Inflammatory macrophage treated with lipopolysaccharide for 4 hours (primary cell): ENCODE measurements at regions not wholly inside any gene's neighbourhood (a gene's known extent, or its start where the extent isn't known, plus 50 kb on each side); places are given as distances from the start of the nearest gene placed in this dataset.

Source experiments
- DNase-seq: peaks from one replicate; pipeline ENCODE4 v3.0.0-alpha.2; 2020

DNA sequence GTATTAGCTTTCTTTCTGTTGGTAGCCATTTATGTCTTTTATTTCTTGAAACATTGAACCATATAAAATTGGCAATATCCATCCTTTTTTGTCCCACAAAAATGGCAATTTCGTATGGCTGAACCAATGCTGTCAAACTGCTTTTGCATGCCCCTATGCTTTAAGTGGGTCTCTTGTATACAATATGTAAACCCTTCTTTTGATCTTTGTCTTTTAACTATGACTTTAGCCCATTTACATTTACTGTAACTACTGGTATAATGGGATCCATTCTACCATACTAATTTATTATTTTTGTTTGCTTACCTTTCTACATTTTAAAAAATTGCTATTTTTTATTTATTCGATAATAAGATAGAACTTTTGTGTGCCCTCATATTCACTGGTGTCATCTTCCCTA lies 93.4 kb downstream of the TENT4A start:
- DNase-seq, result no peak

DNA sequence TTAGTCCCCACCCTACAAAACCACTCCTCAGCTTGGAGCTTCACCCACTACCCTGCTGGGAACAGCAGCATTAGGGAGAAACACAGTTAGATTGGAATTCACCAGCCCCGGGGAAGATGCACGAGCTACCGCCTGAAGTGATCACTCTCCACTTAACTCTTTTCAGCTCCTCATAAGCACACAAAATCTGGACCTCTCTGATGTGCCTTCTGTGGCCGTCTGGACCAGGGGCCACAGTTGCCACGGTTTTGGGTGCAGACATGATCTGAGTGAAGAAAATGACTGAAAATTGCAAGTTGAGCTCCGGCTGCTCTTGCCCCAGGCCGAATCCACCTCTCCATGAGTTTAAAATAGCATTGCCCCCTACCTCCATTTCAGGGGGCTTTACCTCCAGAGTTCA lies 95.2 kb downstream of the TENT4A start:
- no peak for DNase-seq

DNA sequence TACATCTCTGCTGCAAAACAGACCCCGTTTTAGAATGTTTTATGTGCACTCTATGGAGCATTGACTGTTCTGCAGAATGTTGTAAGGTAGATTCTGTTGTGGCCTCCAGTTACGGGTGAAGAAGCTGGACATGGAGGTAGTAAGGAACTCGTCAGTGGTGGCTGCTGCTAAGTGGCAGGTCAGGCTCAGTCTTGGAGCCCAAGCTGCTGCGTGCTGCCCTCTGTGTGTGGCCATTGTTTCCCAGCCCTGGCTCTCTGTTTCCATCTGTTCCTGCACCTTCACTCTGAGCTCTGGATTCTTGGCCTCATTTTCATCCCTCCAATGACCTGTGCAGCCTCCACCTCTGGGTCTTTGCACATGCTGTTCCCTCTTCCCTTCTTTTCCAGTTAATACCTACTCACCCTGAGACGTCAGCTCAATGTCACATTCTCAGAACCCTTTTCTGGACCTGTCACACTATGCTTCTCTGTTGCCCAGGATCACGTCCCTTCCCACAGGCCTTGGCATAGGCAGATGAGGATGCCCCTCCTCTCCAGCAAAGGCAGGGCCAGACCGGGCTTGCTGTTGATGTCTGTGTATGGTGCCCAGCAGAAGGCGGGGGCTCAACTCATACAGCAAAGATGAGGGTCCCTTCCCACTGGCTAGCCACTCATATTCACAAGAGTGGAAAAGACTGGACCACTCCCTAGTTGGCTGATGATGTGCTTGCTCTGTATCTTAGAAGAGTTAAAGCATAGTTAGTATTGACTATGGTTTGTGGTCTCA lies 97.6 kb downstream of the TENT4A start:
- no peak for DNase-seq

DNA sequence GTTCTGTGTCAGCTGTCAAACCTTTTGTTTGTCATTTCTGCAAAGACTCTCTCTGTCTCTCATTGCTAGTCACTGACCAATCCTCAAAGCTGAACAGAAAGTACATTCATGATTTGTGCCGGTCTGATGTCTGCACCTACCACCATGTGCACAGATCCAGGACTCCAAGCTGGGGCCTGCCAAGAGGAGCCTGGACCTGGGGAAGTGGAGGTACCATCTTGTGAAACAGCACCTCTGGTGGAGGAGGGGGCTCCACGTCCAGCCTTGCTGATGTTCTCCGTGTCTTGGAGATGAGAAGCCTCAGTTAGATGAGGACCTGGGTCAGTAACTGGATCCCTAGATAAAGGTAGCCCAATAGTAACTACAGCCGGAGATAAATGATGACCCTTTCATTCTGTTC lies 98.9 kb downstream of the TENT4A start:
- no peak for DNase-seq

DNA sequence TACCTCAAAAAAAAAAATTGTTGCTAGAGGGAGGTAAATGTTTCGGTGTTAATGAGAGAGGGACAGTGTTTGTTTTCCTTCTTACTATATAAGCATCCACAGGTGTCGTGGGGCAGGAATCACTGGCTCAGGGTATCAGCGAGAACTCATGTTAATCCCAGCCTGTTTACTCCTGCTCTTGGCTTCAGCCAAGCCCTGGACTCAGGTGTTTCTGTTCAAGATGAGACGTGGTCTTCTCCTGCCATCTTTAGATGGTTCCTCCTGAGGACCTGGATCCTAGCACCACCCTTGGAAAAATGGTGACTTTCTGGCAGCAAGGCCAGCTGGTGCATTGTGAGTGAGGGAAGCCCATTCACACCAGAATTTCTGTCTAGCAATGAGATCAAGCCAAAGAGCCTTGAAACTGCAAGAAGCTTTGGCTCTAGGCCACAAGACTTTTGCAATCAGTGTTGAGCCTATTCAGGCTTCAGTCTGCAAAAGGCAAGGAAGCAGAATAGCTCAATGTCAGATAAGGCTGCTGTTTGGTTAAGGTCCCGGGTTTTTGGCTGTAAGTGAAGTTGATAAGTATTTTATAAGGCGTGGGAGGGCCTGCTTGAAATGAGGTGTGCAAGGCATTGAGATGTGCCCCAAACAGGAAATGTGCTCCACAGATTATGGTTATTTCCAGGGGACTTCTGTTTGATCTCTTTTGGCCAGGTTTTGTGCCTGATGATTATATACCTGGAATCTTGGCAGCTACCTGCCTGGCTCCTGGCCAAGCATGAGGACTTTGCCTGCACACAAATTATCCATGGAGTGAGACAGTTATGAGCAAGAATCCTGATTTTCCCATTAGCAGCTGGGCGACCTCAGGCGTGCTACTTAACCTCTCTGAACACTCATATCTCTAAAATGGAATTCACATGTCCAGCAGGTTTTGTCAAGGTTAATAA lies 99.8 kb downstream of the TENT4A start:
- no peak for DNase-seq

DNA sequence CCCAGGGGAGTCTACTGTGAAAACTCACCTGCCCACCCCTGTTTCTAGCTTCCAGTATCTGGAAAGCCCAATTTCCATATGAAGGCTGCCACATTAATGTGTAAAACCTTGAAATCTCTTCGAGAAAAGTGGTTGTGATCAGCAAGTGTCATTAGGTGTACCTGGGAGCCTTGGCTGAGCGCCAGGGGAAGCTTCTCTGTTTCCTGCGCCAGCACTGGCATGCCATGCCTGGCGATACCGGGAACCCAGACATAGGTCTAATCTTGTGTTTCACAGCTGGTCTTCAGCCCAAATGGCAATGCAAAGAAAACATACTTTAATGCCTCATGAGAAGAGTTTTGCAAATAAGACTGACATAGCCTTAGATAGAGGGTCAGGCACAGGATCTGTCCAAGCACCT lies 101.6 kb downstream of the TENT4A start:
- no peak for DNase-seq

DNA sequence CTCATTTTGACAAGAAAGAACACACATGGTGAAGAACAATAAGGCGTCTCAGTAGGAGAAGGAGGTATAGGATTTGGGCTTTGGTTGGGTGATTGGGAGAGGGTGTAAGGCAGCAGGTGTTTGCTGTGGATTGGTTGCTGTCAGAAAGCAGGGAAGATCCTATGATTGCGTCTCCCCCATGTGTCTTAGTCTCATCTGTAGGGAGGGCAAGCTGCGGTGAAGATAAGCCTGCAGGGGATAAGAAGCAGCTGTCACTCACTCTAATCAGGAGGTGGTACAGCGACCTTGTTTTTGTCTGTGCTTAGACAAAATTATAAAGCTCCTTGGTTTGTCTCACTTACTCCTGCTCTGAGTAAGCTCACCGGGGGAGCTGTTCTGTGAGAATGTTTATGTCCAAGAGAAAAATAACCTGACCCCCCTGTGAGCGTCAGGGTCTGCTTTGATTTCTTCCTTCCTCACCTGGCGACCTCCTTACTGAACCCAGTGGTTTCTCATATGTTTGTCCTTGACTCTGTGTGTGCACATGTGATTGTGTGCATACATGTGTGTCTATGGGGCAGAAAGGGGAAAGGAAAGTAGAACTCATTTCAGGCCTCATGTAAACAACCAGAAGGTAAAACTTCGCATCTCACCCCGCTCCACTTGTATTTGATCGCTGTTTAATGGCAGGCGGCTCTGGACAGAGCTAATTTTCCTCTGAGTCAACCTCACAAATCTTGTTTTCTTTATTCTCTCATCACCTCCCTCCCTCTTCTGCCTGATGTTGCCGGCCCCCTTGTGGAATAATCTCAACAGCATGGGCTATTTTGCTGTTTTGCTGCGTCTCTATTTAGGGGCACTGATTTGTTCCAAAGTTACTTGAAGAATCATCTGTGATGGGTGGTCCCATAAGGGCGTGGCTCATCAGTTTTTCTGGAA lies 105.6 kb downstream of the TENT4A start:
- DNase-seq, result no peak

DNA sequence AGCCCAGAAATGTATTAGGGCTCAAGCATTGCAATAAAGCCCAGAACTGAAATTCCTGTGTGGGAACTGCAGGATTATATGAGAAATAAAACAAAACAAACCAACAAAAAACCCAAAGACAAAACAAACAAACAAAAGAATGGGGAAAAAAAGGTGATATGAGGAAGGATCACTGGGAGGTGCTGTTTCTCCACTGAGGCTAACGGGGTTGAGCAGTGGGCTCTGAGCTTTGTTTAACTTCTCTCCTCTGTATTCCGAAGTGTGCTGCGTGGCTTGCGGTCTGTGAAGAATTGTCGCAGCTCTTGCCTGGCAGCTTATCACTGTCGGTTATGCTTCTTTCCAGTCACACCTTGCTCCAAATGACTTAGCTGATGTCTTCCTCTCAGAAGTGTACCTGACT lies 106.3 kb downstream of the TENT4A start:
- no peak for DNase-seq

DNA sequence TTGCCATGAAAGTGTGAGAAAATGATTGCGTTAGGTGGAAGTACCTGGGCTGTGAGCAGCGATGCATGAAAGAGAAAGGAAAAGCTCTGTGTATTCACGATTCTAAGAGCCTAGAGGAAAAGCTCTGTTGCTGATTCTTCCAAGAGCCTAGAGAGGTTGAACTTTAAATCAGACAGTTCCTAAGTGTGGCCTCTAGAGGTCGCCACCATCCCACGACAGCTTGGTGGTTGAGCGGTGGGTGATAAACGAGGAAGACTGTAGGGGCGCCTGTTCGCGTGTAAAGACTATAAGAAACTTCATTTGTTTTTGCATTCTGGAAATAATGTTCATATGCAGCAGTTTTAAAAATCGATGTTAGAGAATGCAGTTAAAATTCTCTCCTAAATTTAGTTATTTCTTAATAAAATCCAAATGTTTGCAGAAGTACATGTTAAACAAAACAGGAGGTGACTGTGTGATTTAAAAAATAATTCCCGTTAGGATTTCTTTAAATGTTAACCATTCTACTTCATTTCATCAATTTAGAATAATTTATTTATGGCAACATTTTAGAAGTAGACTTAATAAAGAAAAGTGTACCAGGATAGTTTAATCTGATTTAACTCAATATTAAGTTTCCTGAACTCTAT lies 107.7 kb downstream of the TENT4A start:
- peak; percentile 32 for DNase-seq

DNA sequence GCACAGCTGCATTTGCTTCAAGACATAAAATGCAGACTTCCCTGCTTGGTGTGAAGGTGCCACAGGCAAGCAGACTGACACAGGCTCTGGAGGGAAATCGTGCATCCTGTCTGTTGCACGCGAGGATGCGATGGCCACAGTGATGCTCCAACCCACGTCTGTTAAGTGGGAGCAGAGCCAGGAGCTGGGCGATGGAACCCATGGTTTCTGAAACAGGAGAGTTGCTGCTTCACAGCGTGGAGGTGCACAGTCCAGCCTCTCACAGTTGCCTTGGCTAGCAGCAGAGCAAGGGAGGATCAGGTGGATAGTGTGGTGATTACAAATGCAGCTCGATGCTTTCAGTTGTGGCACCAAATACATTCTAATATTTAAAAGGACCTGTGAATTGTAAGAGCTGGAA lies 108.8 kb downstream of the TENT4A start:
- no peak for DNase-seq

DNA sequence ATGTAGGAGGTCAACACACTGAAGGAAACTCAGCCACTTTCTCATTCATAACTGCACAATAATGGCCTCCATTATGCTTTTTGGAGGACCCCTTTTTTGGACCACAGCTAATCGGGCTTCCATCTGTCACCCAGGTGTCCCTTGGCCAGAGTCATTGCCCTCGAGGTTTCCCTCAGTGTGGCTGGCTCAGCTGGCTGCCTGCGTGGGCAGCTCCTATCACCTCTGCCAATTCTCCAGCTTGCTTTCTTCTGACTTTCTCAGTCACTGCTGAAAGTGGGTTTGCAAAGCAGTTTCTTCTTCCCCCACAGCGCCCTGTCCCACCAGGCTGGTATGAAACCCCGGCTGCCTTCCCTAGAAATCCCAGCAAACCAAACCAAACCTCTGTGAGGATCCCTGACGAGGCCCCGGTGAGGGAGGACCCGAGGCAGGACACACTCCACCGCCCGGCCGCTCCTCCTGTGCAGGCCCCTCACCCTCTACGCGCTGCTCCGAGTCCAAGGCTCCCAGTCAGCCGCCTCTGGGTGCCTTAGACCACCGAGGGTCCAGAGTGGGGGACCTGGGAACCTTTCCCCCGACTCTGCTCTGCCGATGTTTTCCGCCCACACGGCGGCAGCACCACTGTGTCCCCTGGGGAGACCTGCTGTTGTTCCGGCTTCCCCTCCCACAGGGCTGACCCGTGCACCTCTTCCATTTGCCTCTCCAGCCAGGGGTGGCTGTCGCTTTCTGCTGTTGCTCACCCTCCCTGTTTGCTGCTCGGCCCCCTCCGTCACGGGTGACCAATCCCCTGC lies 109.5 kb downstream of the TENT4A start:
- DNase-seq, result no peak

DNA sequence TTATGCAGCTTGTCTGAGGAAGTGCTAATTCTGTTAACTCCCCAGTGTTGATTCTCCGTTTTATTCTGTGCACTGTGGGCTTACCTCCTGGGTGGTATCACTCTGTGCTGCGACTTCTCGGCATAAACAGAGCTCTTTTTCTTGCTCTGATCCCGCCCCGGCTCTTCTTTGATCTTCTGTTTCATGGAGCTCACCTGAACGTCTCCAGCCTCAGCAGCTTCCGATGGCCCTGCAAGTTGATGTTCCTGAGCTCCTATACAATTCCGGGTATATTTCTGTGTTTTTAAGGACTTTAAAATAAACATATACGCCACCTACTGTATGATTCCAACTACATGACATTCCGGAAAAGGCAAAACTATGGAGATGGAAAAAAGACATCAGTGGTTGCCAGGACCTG lies 110.8 kb downstream of the TENT4A start:
- DNase-seq, result no peak

DNA sequence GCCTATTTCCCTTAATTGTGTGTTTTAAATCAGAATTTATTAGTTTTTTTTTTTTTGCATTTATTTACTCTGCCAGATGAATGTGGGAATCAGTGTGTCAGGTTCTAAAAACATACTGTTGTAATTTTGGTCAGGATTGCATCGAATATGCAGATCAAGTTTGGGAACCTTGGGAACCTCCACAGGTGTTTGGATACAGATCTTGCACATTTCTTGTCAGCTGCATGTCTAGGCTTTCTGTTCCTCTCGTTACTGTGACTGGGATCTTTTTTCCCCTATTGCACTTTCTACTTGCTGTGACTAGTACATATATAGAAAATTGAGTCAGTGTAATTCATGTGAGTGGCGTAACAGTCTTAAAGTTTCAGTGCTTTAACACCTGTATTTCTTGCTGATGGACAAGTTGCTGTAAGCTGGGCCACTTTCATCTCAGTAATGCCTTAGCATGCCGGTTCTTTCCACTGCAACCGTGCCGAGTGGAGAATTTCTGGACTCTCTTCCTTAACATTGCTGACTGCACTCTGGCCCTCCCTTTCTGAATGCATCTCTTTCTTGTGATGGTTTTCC lies 112.5 kb downstream of the TENT4A start:
- no peak for DNase-seq

DNA sequence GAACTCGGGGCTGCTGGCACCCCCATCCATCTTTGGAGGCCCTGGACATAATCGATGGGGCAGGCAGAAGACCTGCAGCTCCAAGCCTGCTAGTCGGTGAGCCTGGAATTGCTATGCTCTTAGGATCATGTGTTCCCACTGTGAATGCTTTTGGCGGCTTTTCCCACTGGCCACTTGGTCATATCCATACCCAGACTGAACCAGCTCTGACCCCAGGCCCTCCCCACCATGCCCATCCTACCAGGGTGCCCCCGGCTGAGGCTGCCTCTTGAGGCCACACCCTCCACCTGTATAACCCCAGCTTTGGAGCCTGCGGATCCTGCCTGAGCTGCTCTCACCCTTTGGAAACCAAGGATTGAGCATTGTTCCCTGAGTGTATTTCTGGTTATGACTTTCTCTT lies 113.5 kb downstream of the TENT4A start:
- DNase-seq, result no peak

DNA sequence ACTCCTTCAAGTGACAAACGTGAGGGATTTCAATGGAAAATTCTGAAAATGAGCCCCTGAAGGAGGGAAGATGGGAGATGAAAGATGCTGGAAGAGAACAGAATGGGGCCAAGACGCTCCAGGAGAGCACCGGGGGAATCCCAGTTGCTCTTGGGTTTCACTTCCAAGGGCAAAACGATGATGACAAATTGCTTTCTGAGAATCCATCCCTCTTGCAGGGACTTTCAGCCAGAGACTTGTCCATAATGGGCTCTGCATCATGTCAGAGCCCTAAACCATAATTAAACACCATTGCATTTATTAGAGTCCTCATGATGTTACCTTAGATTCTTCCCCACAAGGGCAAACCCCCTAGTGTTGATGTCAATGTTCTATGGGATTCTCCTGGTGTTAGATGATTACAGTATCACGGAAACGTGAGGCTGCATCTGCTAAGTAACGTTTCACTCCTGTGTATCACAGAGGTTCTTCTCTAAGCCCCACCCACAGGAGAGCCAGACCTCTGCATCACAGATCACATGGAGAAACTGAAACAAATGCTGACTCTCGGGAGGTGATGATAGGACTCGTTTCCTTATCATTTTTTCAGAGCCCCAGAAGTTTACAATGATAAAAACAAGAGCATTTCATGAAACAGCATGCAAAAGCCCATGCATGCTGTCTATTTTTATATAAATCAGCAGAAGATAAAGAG lies 114.4 kb downstream of the TENT4A start:
- peak; percentile 85 for DNase-seq

DNA sequence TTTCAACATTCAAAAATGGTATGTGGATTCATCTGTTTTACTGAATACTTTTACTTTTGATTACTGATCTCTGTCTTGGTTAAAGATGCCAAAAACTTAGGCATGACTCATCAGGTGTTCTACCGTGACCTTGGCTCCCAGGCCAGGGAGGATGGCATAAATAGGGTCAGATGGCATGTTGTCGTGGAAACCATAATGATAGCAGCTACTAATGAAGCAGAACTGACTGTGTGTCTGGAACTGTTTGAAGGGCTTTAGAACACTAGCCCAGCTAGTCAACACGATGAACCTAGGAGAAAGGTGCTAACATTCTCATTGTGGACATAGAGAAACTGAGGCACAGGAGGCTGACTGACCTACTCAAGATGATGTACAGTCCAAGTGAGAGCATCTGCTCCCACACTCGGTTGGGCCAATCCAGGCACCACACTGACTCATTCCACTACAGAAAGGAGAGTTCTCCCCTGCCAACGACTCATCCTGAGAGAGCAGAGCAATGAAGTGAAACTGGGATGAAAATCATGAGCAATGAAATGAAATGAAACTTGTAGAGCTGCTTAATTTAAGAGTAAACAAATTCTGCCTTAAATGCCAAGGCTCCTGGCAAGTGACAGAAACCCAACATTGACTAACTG lies 116.0 kb downstream of the TENT4A start:
- peak; percentile 80 for DNase-seq

DNA sequence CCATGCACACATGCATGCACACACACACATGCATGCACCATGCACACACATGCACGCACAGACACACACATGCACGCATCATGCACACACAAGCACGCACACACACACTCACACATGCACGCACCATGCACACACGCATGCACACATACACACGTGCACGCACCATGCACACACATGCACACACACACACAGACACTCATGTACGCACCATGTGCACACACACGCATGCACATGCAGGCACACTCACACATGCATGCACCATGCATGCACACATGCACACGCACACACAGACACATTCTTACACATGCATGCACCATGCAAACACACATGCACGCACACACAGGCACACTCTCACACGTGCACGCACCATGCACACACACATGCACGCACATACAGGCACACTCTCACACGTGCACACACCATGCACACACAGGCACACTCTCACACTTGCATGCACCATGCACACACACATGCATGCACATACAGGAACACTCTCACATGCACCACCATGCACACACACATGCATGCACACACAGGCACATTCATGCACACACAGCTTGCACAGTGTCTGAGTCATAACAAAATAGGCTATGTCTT lies 117.5 kb downstream of the TENT4A start:
- no peak for DNase-seq

DNA sequence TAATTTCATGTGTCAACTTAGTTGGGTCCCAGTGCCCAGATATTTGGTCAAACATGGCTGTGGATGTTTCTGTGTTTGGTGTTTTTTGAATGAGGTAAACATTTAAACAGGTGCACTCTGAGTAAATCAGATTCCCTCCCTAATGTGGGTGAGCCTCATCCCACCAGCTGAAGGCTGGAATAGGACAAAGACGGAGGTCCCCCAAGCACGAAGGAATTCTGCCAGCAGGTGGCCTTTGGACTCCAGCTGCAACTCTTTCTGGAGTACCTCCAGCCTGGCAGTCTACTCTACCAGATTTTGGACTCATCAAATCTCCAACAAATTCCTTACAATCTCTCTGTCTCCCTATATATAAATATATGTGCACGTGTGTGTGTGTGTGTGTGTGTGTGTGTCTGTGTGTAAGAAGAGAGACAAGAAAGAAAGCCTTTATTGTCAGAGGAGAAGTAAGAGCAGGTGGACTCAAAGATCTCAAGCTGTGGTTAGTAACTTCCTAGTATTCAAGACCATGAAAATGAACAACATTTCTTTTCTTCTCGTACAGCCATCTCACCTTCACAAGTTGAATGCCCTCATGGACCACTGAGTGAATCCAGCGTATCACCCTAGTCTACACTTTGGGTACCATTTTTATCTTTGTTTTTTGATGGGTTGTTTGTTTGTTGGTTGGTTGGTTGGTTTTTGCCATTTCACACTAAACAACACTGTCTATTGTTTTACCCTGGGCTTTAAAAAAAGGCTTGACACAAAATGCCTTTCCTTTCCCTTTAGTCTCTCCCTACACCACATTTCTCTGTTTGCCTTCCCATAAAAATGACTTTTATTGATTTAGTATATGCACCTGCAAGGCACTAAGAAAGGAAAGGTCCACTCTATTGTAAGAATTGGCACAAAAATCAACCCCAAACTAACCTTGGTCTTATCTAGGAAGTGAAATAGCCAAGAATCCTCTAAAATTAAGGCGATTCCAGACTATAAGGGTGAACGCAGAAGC lies 118.7 kb downstream of the TENT4A start:
- no peak for DNase-seq

DNA sequence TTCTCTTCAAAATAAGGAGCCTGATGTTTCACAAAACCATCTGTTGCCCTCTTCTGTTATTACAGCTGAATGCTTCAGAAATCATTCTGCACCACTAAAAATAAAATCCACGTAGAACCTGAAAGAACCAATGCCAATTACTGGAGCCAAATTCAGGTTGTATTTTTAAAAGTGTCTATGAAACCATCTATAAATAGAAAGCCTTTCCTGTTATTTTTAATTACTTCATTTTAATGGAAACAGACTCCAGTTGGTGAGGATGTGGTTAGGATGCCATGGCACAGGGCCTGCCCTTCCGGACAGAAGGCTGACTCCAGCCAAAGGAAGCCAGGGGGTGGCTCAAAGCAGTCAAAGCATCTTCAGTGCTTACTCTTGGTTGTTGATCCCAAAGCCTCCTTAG lies 119.8 kb downstream of the TENT4A start:
- DNase-seq, result no peak
